Karpas-422 (cell line): ENCODE measurements at regions not wholly inside any gene's neighbourhood (a gene's known extent, or its start where the extent isn't known, plus 50 kb on each side); places are given as distances from the start of the nearest gene placed in this dataset.

ENCODE experiments used
- DNase-seq: peaks from one replicate; pipeline ENCODE4 v3.0.0-alpha.2; 2015
- H2AFZ ChIP-seq: fragments of 200-600 bp; sonication (generic); 2 replicates; pipeline ENCODE4 v1.6.1; 2014; ENCODE audit warnings: antibody characterized with exemption, low read length, mixed read lengths
- H3K27ac ChIP-seq: fragments of 200-600 bp; sonication (generic); 2 replicates; pipeline ENCODE4 v1.5.1; 2014; ENCODE audit warnings: mild to moderate bottlenecking, low read length, moderate library complexity
- H3K27me3 ChIP-seq: fragments of 200-600 bp; sonication (generic); 2 replicates; pipeline ENCODE4 v1.6.1; 2014; ENCODE audit warnings: low read length, mixed read lengths
- H3K36me3 ChIP-seq: fragments of 200-600 bp; sonication (generic); 2 replicates; pipeline ENCODE4 v1.6.1; 2014; ENCODE audit warnings: low read length, mixed read lengths; ENCODE audit not compliant: insufficient read depth
- H3K4me1 ChIP-seq: fragments of 200-600 bp; sonication (generic); 2 replicates; pipeline ENCODE4 v1.6.1; 2014; ENCODE audit warnings: mild to moderate bottlenecking, low read length, mixed read lengths
- H3K4me2 ChIP-seq: fragments of 200-600 bp; sonication (generic); 2 replicates; pipeline ENCODE4 v1.6.1; 2014; ENCODE audit warnings: low read length, low read depth, mild to moderate bottlenecking; ENCODE audit not compliant: poor library complexity, severe bottlenecking
- H3K4me3 ChIP-seq: fragments of 200-600 bp; sonication (generic); 2 replicates; pipeline ENCODE4 v1.5.1; 2014; ENCODE audit warnings: mild to moderate bottlenecking, antibody characterized with exemption, low read length, mixed read lengths
- H3K79me2 ChIP-seq: fragments of 200-600 bp; sonication (generic); 2 replicates; pipeline ENCODE4 v1.6.1; 2014; ENCODE audit warnings: mild to moderate bottlenecking, low read length, mixed read lengths
- H3K9ac ChIP-seq: fragments of 200-600 bp; sonication (generic); 2 replicates; pipeline ENCODE4 v1.6.0; 2014; ENCODE audit warnings: low read length
- H3K9me2 ChIP-seq: fragments of 200-600 bp; sonication (generic), shearing (Covaris generic); replicated peaks from 2 replicates; pipeline ENCODE4 v1.6.0; 2014; ENCODE audit warnings: mild to moderate bottlenecking, low read length, moderate library complexity; ENCODE audit not compliant: insufficient read depth
- H3K9me3 ChIP-seq: fragments of 300-700, 200-600 bp; sonication (generic); 2 replicates; pipeline ENCODE4 v1.6.1; 2014; ENCODE audit warnings: low read length, mixed read lengths
- H4K20me1 ChIP-seq: fragments of 200-600 bp; sonication (generic); 2 replicates; pipeline ENCODE4 v1.6.1; 2014; ENCODE audit warnings: mild to moderate bottlenecking, antibody characterized with exemption, low read length, low read depth; ENCODE audit not compliant: insufficient read depth

GRCh38 chr2:199591826-199592225 is 134.1 kb upstream of the SATB2 start:
- DNase-seq, result no peak
- H3K4me3 ChIP-seq, result no peak overlapping the region
- no peaks in the 10 kb centered on the region for H3K27me3 ChIP-seq
- no peak overlapping the region for H3K27ac ChIP-seq
- H3K9ac ChIP-seq, result no peak overlapping the region
- no peak overlapping the region for H3K4me2 ChIP-seq
- no peak overlapping the region for H2AFZ ChIP-seq
- no peaks in the 10 kb centered on the region for H3K9me3 ChIP-seq
- no peaks in the 10 kb centered on the region for H3K79me2 ChIP-seq
- no peaks in the 10 kb centered on the region for H4K20me1 ChIP-seq
- no peaks in the 10 kb centered on the region for H3K9me2 ChIP-seq
- no peaks in the 10 kb centered on the region for H3K36me3 ChIP-seq
- H3K4me1 ChIP-seq, result peaks cover 5% of the 10 kb centered on the region

GRCh38 chr2:199590321-199591203 is 132.8 kb upstream of the SATB2 start:
- H3K27ac ChIP-seq, result no peak overlapping the region
- no peaks in the 10 kb centered on the region for H3K27me3 ChIP-seq
- no peaks in the 10 kb centered on the region for H3K36me3 ChIP-seq
- no peak overlapping the region for H2AFZ ChIP-seq
- no peaks in the 10 kb centered on the region for H3K9me3 ChIP-seq
- H3K9me2 ChIP-seq, result no peaks in the 10 kb centered on the region
- H3K79me2 ChIP-seq, result no peaks in the 10 kb centered on the region
- no peaks in the 10 kb centered on the region for H4K20me1 ChIP-seq
- peaks cover 5% of the 10 kb centered on the region for H3K4me1 ChIP-seq
- no peak overlapping the region for H3K4me2 ChIP-seq
- DNase-seq, result no peak
- H3K9ac ChIP-seq, result no peak overlapping the region
- no peak overlapping the region for H3K4me3 ChIP-seq

- H3K27me3 ChIP-seq, result no peaks in the 10 kb centered on the region
- no peak overlapping the region for H2AFZ ChIP-seq
These were observed 131.6 kb upstream of the SATB2 start for GRCh38 chr2:199589306-199589705.

GRCh38 chr2:199588054-199588453 is 130.3 kb upstream of the SATB2 start:
- H3K36me3 ChIP-seq, result no peaks in the 10 kb centered on the region
- DNase-seq, result no peak
- H2AFZ ChIP-seq, result no peak overlapping the region
- no peak overlapping the region for H3K27ac ChIP-seq
- no peaks in the 10 kb centered on the region for H3K9me3 ChIP-seq
- peaks cover 5% of the 10 kb centered on the region for H3K4me1 ChIP-seq
- no peaks in the 10 kb centered on the region for H3K9me2 ChIP-seq
- H3K27me3 ChIP-seq, result no peaks in the 10 kb centered on the region
- H4K20me1 ChIP-seq, result no peaks in the 10 kb centered on the region
- H3K4me2 ChIP-seq, result no peak overlapping the region
- no peak overlapping the region for H3K4me3 ChIP-seq
- no peaks in the 10 kb centered on the region for H3K79me2 ChIP-seq
- no peak overlapping the region for H3K9ac ChIP-seq

More at GRCh38 chr2:199589306-199589705, 131.6 kb upstream of the SATB2 start:
- H3K9me3 ChIP-seq, result no peaks in the 10 kb centered on the region
- no peak overlapping the region for H3K4me2 ChIP-seq
- H3K4me3 ChIP-seq, result no peak overlapping the region
- no peaks in the 10 kb centered on the region for H3K79me2 ChIP-seq
- H3K9ac ChIP-seq, result no peak overlapping the region
- no peaks in the 10 kb centered on the region for H3K36me3 ChIP-seq
- no peak for DNase-seq
- H4K20me1 ChIP-seq, result no peaks in the 10 kb centered on the region
- peaks cover 5% of the 10 kb centered on the region for H3K4me1 ChIP-seq
- no peaks in the 10 kb centered on the region for H3K9me2 ChIP-seq
- no peak overlapping the region for H3K27ac ChIP-seq

GRCh38 chr2:199586646-199587045 is 128.9 kb upstream of the SATB2 start:
- no peaks in the 10 kb centered on the region for H3K79me2 ChIP-seq
- H3K27ac ChIP-seq, result no peak overlapping the region
- H2AFZ ChIP-seq, result no peak overlapping the region
- H3K27me3 ChIP-seq, result no peaks in the 10 kb centered on the region
- H3K4me2 ChIP-seq, result no peak overlapping the region
- no peak overlapping the region for H3K4me3 ChIP-seq
- H3K9me2 ChIP-seq, result no peaks in the 10 kb centered on the region
- H3K9ac ChIP-seq, result no peak overlapping the region
- no peaks in the 10 kb centered on the region for H4K20me1 ChIP-seq
- no peaks in the 10 kb centered on the region for H3K9me3 ChIP-seq
- no peak for DNase-seq
- H3K36me3 ChIP-seq, result no peaks in the 10 kb centered on the region
- peaks cover 14% of the 10 kb centered on the region for H3K4me1 ChIP-seq

- Histone ChIP-seq H3K4me1 (peaks cover 14% of the 10 kb centered on the region), H3K4me2 (no peak overlapping the region), H3K9me2 (no peaks in the 10 kb centered on the region), H3K4me3 (no peak overlapping the region), H3K27ac (no peak overlapping the region), H3K9me3 (no peaks in the 10 kb centered on the region), H4K20me1 (no peaks in the 10 kb centered on the region), H3K79me2 (no peaks in the 10 kb centered on the region), H3K9ac (no peak overlapping the region), H3K36me3 (no peaks in the 10 kb centered on the region), H3K27me3 (no peaks in the 10 kb centered on the region), H2AFZ (no peak overlapping the region)
- DNase-seq, result no peak
These were observed 125.9 kb upstream of the SATB2 start for GRCh38 chr2:199583676-199584075.

- Histone ChIP-seq H3K9ac (peak overlapping the region; percentile 37), H3K9me3 (no peaks in the 10 kb centered on the region), H4K20me1 (no peaks in the 10 kb centered on the region), H3K36me3 (no peaks in the 10 kb centered on the region), H3K4me2 (peak overlapping the region; percentile 69), H3K27ac (no peak overlapping the region), H3K27me3 (no peaks in the 10 kb centered on the region), H3K79me2 (no peaks in the 10 kb centered on the region), H3K9me2 (no peaks in the 10 kb centered on the region), H3K4me3 (peak overlapping the region; percentile 47), H2AFZ (peak overlapping the region; percentile 23; the same call in 1 of the 2 replicates), H3K4me1 (peaks cover 14% of the 10 kb centered on the region)
- DNase-seq, result no peak
These were observed 124.2 kb upstream of the SATB2 start for GRCh38 chr2:199581935-199582360.

- Histone ChIP-seq H3K27me3 (no peaks in the 10 kb centered on the region), H3K9me2 (no peaks in the 10 kb centered on the region), H4K20me1 (no peaks in the 10 kb centered on the region), H3K27ac (no peak overlapping the region), H3K4me1 (peaks cover 14% of the 10 kb centered on the region), H3K4me2 (peak overlapping the region; percentile 69), H3K9ac (peak overlapping the region; percentile 37; the same call in 1 of the 2 replicates), H3K4me3 (peak overlapping the region; percentile 47), H3K9me3 (no peaks in the 10 kb centered on the region), H2AFZ (0 out of 2 replicates have a peak overlapping the region, but pooled peaks have one; percentile 23), H3K79me2 (no peaks in the 10 kb centered on the region), H3K36me3 (no peaks in the 10 kb centered on the region)
- no peak for DNase-seq
These were observed 123.7 kb upstream of the SATB2 start for GRCh38 chr2:199581408-199581807.
